ENCODE measurements at regions not wholly inside any gene's neighbourhood (a gene's known extent, or its start where the extent isn't known, plus 50 kb on each side); places are given as distances from the start of the nearest gene placed in this dataset.

DNA sequence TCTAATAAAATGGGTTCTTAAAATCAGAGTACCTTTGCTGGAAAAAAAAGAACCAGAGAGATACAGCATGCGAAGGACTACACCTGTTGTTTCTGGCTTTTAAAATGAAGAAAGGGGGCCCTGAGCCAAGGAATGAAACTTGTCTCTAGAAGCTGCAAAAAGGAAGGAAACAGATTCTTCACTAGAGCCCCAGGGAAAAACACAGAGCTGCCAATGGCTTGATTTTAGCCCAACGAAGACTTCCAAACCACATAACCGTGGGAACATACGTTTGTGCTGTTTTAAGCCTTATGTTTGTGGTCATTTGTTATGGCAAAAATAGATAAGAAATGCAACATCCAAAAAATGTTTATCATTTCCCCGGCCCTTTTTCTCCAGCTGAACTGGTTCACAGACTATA is 780.0 kb downstream of the SORCS1 start:
- TF ChIP-seq, protein P1, sequence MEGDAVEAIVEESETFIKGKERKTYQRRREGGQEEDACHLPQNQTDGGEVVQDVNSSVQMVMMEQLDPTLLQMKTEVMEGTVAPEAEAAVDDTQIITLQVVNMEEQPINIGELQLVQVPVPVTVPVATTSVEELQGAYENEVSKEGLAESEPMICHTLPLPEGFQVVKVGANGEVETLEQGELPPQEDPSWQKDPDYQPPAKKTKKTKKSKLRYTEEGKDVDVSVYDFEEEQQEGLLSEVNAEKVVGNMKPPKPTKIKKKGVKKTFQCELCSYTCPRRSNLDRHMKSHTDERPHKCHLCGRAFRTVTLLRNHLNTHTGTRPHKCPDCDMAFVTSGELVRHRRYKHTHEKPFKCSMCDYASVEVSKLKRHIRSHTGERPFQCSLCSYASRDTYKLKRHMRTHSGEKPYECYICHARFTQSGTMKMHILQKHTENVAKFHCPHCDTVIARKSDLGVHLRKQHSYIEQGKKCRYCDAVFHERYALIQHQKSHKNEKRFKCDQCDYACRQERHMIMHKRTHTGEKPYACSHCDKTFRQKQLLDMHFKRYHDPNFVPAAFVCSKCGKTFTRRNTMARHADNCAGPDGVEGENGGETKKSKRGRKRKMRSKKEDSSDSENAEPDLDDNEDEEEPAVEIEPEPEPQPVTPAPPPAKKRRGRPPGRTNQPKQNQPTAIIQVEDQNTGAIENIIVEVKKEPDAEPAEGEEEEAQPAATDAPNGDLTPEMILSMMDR (IDR thresholded peaks at IDR 0.05 in 8 of 11, conservative IDR thresholded peaks at IDR 0.05 in 3 of 11), result no peak
- no peak for TF ChIP-seq POLR2A (IDR thresholded peaks at IDR 0.05)
- TF ChIP-seq POLR2AphosphoS5 (IDR thresholded peaks at IDR 0.05), result no peak

Measured in spleen (tissue), 7 donors.